Right atrium auricular region (tissue), 2 donors: ENCODE measurements at regions not wholly inside any gene's neighbourhood (a gene's known extent, or its start where the extent isn't known, plus 50 kb on each side); places are given as distances from the start of the nearest gene placed in this dataset.

Experiments used
- DNase-seq: peaks from one replicate; pipeline ENCODE4 v3.0.0-alpha.2; 2019; ENCODE audit warnings: low spot score
- H3K27ac ChIP-seq, 2 donors: fragments of 200-600 bp; sonication (generic); 1 replicate in 1 of 2; 2 replicates in 1 of 2; pipeline ENCODE4 v1.5.1; 2016 to 2019
- H3K27me3 ChIP-seq, 2 donors: fragments of 200-600 bp; sonication (generic); one replicate each; pipeline versions ENCODE4 v1.5.1 to v1.6.0; 2017 to 2019
- H3K36me3 ChIP-seq: fragments of 200-600 bp; sonication (generic); one replicate; pipeline ENCODE4 v1.5.1; 2016
- H3K4me1 ChIP-seq, 2 donors: fragments of 200-600 bp; sonication (generic); one replicate each; pipeline versions ENCODE4 v1.5.1 to v1.6.0; 2017 to 2019
- H3K4me3 ChIP-seq, 2 donors: fragments of 200-600 bp; sonication (generic); 1 replicate in 1 of 2; 2 replicates in 1 of 2; pipeline ENCODE4 v1.5.1; 2017 to 2019; ENCODE audit warnings: mild to moderate bottlenecking in 1 of 2, moderate library complexity in 1 of 2
- H3K9me3 ChIP-seq, 2 donors: fragments of 200-600 bp; sonication (generic); one replicate each; pipeline ENCODE4 v1.5.1; 2019
- TF ChIP-seq, protein P1 (sequence below), 2 donors: fragments of 200-600 bp; sonication (generic); IDR thresholded peaks; one replicate each; pipeline ENCODE4 v1.5.1; 2019; ENCODE audit warnings: antibody characterized with exemption in 2 of 2

DNA sequence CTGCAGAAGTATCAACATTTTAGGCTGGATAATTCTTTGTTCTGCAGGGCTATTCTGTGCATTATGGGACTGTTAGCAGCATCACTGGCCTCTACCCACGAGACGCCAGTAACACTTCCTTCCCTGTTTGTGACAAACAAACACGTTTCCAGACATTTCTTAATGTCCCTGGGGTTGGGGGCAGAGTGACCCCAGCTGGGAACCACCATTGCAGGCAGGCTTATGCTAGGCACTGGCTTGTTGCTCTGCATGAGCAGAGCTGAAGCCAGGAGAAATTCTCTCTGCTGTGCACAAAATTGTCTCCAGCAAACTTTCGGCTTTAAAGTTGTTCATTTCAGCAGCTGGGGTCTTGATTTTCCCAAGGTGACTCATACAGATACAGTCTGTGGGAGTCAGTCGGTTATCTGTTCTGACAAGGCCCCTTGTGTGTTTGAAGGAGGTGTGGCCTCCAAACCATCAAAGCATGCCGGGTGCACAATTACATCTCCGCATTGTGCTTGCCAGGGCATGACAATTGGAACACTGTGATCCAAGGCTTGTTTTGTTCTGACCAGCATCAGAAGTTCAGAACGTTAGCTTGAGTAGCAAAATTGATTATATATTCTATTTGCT lies 156.4 kb upstream of the BOD1L1 start:
- H3K4me1 ChIP-seq, result no peaks in the 10 kb centered on the region
- no peaks in the 10 kb centered on the region for H3K9me3 ChIP-seq
- no peak for DNase-seq
- no peaks in the 10 kb centered on the region for H3K27me3 ChIP-seq
- no peak overlapping the region for H3K4me3 ChIP-seq
- TF ChIP-seq, protein P1, sequence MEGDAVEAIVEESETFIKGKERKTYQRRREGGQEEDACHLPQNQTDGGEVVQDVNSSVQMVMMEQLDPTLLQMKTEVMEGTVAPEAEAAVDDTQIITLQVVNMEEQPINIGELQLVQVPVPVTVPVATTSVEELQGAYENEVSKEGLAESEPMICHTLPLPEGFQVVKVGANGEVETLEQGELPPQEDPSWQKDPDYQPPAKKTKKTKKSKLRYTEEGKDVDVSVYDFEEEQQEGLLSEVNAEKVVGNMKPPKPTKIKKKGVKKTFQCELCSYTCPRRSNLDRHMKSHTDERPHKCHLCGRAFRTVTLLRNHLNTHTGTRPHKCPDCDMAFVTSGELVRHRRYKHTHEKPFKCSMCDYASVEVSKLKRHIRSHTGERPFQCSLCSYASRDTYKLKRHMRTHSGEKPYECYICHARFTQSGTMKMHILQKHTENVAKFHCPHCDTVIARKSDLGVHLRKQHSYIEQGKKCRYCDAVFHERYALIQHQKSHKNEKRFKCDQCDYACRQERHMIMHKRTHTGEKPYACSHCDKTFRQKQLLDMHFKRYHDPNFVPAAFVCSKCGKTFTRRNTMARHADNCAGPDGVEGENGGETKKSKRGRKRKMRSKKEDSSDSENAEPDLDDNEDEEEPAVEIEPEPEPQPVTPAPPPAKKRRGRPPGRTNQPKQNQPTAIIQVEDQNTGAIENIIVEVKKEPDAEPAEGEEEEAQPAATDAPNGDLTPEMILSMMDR (IDR thresholded peaks at IDR 0.05), result no peak
- no peaks in the 10 kb centered on the region for H3K36me3 ChIP-seq
- H3K27ac ChIP-seq, result no peak overlapping the region

GRCh38 chr4:13793020-13793710 lies 165.6 kb upstream of the BOD1L1 start:
- TF ChIP-seq, protein P1 (IDR thresholded peaks at IDR 0.05), result no peak
- H3K27me3 ChIP-seq, result no peaks in the 10 kb centered on the region
- H3K27ac ChIP-seq, result no peak overlapping the region
- H3K36me3 ChIP-seq, result no peaks in the 10 kb centered on the region
- H3K4me3 ChIP-seq, result no peak overlapping the region
- H3K4me1 ChIP-seq, result no peaks in the 10 kb centered on the region
- DNase-seq, result no peak
- no peaks in the 10 kb centered on the region for H3K9me3 ChIP-seq

GRCh38 chr4:13794819-13795565 lies 167.5 kb upstream of the BOD1L1 start:
- no peaks in the 10 kb centered on the region for H3K9me3 ChIP-seq
- H3K27me3 ChIP-seq, result no peaks in the 10 kb centered on the region
- no peak for DNase-seq
- TF ChIP-seq, protein P1 (IDR thresholded peaks at IDR 0.05), result no peak
- H3K27ac ChIP-seq, result no peak overlapping the region
- H3K4me1 ChIP-seq, result no peaks in the 10 kb centered on the region
- no peak overlapping the region for H3K4me3 ChIP-seq
- no peaks in the 10 kb centered on the region for H3K36me3 ChIP-seq

- TF ChIP-seq, protein P1 (IDR thresholded peaks at IDR 0.05), result no peak
- Histone ChIP-seq H3K36me3 (no peaks in the 10 kb centered on the region), H3K4me3 (no peak overlapping the region), H3K27ac (no peak overlapping the region), H3K4me1 (no peaks in the 10 kb centered on the region), H3K9me3 (no peaks in the 10 kb centered on the region), H3K27me3 (no peaks in the 10 kb centered on the region)
- no peak for DNase-seq
These were observed 169.5 kb upstream of the BOD1L1 start for GRCh38 chr4:13797061-13797460.

DNA sequence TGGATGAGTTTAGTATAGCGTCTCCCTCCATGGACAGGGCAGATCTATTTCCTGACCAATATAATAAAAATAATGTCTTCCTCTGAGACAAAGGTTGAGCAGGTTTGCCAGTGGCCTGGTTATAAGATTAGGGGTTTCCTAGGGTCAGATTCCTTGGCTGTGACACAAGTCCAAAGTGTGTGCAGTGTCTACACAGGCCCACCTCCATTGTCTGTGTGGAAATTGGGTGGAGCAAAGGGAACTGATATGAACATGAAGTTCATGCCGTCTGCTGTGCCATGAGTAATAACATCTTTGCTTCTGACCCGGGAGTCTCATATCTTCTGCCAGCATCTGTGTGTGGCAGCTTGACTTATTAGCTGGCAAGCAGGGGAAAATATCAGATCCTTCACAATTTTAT lies 187.7 kb upstream of the BOD1L1 start:
- no peak overlapping the region for H3K27ac ChIP-seq
- H3K4me3 ChIP-seq, result no peak overlapping the region
- TF ChIP-seq, protein P1 (IDR thresholded peaks at IDR 0.05), result no peak
- no peaks in the 10 kb centered on the region for H3K36me3 ChIP-seq
- H3K4me1 ChIP-seq, result no peaks in the 10 kb centered on the region
- H3K9me3 ChIP-seq, result no peaks in the 10 kb centered on the region
- DNase-seq, result no peak
- H3K27me3 ChIP-seq, result no peaks in the 10 kb centered on the region
